HepG2 (cell line): ENCODE measurements at regions not wholly inside any gene's neighbourhood (a gene's known extent, or its start where the extent isn't known, plus 50 kb on each side); places are given as distances from the start of the nearest gene placed in this dataset.

Source experiments
- ATAC-seq: fragments of 200-7000 bp; cut with Tn5 transposase; 3 replicates; pipeline ENCODE4 v1.9.1; 2020; ENCODE audit warnings: mild to moderate bottlenecking, moderate library complexity
- BruUV-seq: library from RNA; stranded (reverse); fragments of 400-500 nt; replicated peaks from 2 replicates; lab custom pipeline; 2021; lab: Mats Ljungman, UMichigan
- CTCF ChIA-PET: fragments of 300-600 bp; formaldehyde crosslinking; extraction: SDS; loops from one replicate; lab custom pipeline; 2021; ENCODE audit warnings: low total read pairs, inconsistent platforms, low intra/inter-chr PET ratio; lab: Yijun Ruan, JAX
- POLR2A ChIA-PET: fragments of 350-600 bp; sonication (Branson Sonifier 250); formaldehyde crosslinking; loops from one replicate; lab custom pipeline; 2020; ENCODE audit warnings: antibody characterized with exemption, inconsistent platforms; lab: Yijun Ruan, JAX
- DNase-seq: peaks from one replicate; pipeline ENCODE4 v3.0.0-alpha.2; 2015; ENCODE audit warnings: low spot score
- FAIRE-seq: peaks from 3 replicates; lab custom pipeline; 2011; peaks lifted over from hg19 to GRCh38; lab: Jason Lieb, UNC
- H2AFZ ChIP-seq: one replicate; pipeline ENCODE4 v1.6.1; 2011; ENCODE audit warnings: low read length, inconsistent platforms
- H3K27ac ChIP-seq: fragments of 300-600 bp; 3 replicates; pipeline ENCODE4 v1.8.0; 2011; ENCODE audit warnings: mixed run types, mild to moderate bottlenecking, mixed read lengths, low read length, inconsistent platforms; ENCODE audit not compliant: insufficient read depth; ENCODE audit errors: extremely low read length
- H3K27me3 ChIP-seq, 2 experiments: fragments of 200-600 bp in 1 of 2; 2 replicates in 1 of 2; 3 replicates in 1 of 2; pipeline versions ENCODE4 v1.6.0 to v1.8.0; 2011; ENCODE audit warnings: low read length in 2 of 2, mild to moderate bottlenecking in 2 of 2, moderate library complexity in 2 of 2, inconsistent platforms in 1 of 2; ENCODE audit not compliant: insufficient read depth in 2 of 2, control insufficient read depth in 1 of 2
- H3K36me3 ChIP-seq, 2 experiments: fragments of 200-600 bp in 1 of 2; replicated peaks in 1 of 2; 2 replicates in 1 of 2; 3 replicates in 1 of 2; pipeline versions ENCODE4 v1.5.1 to v1.8.0; 2011; ENCODE audit warnings: low read length in 2 of 2, inconsistent platforms in 1 of 2; ENCODE audit not compliant: insufficient read depth in 2 of 2, control insufficient read depth in 1 of 2
- H3K4me1 ChIP-seq: 2 replicates; pipeline ENCODE4 v1.5.1; 2012; ENCODE audit warnings: low read length, inconsistent platforms; ENCODE audit not compliant: insufficient read depth
- H3K4me2 ChIP-seq: 2 replicates; pipeline ENCODE4 v1.6.0; 2011; ENCODE audit warnings: low read depth, low read length, inconsistent platforms
- H3K4me3 ChIP-seq, 3 experiments: fragments of 200-600 bp in 1 of 3; sonication (generic), shearing (Covaris generic) in 1 of 3; replicated peaks in 1 of 3; 2 replicates each; pipeline ENCODE4 v1.5.1; 2011 to 2016; ENCODE audit warnings: low read length in 3 of 3, inconsistent platforms in 2 of 3, low read depth in 2 of 3, mild to moderate bottlenecking in 2 of 3, control low read depth in 1 of 3, mixed read lengths in 1 of 3; ENCODE audit not compliant: insufficient read depth in 1 of 3
- H3K79me2 ChIP-seq: one replicate; pipeline ENCODE4 v1.6.1; 2011; ENCODE audit warnings: low read length, inconsistent platforms; ENCODE audit not compliant: insufficient read depth
- H3K9ac ChIP-seq: 2 replicates; pipeline ENCODE4 v1.6.0; 2011; ENCODE audit warnings: mild to moderate bottlenecking, low read depth, low read length, inconsistent platforms; ENCODE audit not compliant: insufficient read depth
- H3K9me3 ChIP-seq: 2 replicates; pipeline ENCODE4 v1.5.1; 2012; ENCODE audit warnings: mild to moderate bottlenecking, low read length
- H4K20me1 ChIP-seq: 2 replicates; pipeline ENCODE4 v1.6.0; 2011; ENCODE audit warnings: inconsistent platforms, mild to moderate bottlenecking, low read length, moderate library complexity; ENCODE audit not compliant: insufficient read depth
- BORCS8-MEF2B ChIP-seq: sonication (generic); formaldehyde crosslinking; IDR thresholded peaks from 2 replicates; pipeline ENCODE4 v1.8.0; 2022; ENCODE audit warnings: mild to moderate bottlenecking, missing genetic modification reagents
- FIP1L1 ChIP-seq: fragments of 200-400 bp; formaldehyde crosslinking; IDR thresholded peaks from 2 replicates; pipeline ENCODE4 v1.6.1; 2018; ENCODE audit warnings: low read depth, mild to moderate bottlenecking, low read length, moderate library complexity, borderline replicate concordance; ENCODE audit not compliant: insufficient read depth
- HHEX ChIP-seq: IDR thresholded peaks from 2 replicates; pipeline ENCODE4 v1.6.1; 2016; ENCODE audit warnings: control low read depth
- KDM5B ChIP-seq: sonication (generic); formaldehyde crosslinking; IDR thresholded peaks from 2 replicates; pipeline ENCODE4 v1.4.0; 2020; ENCODE audit warnings: missing genetic modification reagents, mild to moderate bottlenecking, borderline replicate concordance
- LBX2 ChIP-seq: sonication (generic); formaldehyde crosslinking; IDR thresholded peaks from 2 replicates; pipeline ENCODE4 v1.5.0; 2020; ENCODE audit warnings: missing genetic modification reagents, mild to moderate bottlenecking, borderline replicate concordance
- LRRFIP1 ChIP-seq: sonication (generic); formaldehyde crosslinking; conservative IDR thresholded peaks from 2 replicates; pipeline ENCODE4 v1.4.0; 2020; ENCODE audit warnings: missing genetic modification reagents
- POGK ChIP-seq: sonication (generic); formaldehyde crosslinking; conservative IDR thresholded peaks from 2 replicates; pipeline ENCODE4 v1.8.0; 2022; ENCODE audit warnings: mild to moderate bottlenecking, moderate library complexity, missing genetic modification reagents
- SMAD1 ChIP-seq: sonication (generic); formaldehyde crosslinking; IDR thresholded peaks from 2 replicates; pipeline ENCODE4 v1.4.0; 2020; ENCODE audit warnings: missing genetic modification reagents, low read depth, mild to moderate bottlenecking, borderline replicate concordance
- TAF1 ChIP-seq: sonication (generic); formaldehyde crosslinking; IDR thresholded peaks from 2 replicates; pipeline ENCODE4 v1.4.0; 2020; ENCODE audit warnings: missing genetic modification reagents
- ZNF747 ChIP-seq: sonication (generic); formaldehyde crosslinking; IDR thresholded peaks from 2 replicates; pipeline ENCODE4 v1.8.1; 2023; ENCODE audit warnings: missing genetic modification reagents, mild to moderate bottlenecking, borderline replicate concordance
- WGBS: methylation state at CpG from one replicate; pipeline ENCODE4 v1.1.6; 2017; ENCODE audit warnings: low lambda C conversion rate; 5-methylcytosine and 5-hydroxymethylcytosine counted together
- in situ Hi-C: cut with HindIII; loops from 2 replicates; pipeline ENCODE4 v1.10.0; 2017; ENCODE audit warnings: low pct_unique_long_range_greater_than_20kb; ENCODE audit not compliant: extremely low pct_ligation_motif_present
- intact Hi-C: fragments of 100-400 bp; cut with micrococcal nuclease; formaldehyde crosslinking; loops from one replicate; pipeline ENCODE4 v1.10.0; 2022; ENCODE audit not compliant: unreplicated experiment
- TF ChIP-seq, protein P1 (sequence below): sonication (generic); formaldehyde crosslinking; conservative IDR thresholded peaks from 2 replicates; pipeline ENCODE4 v1.8.1; 2023; ENCODE audit warnings: missing genetic modification reagents
- TF ChIP-seq, protein P2 (sequence below): fragments of 450-650 bp; IDR thresholded peaks from 2 replicates; pipeline ENCODE4 v1.6.1; 2016
- TF ChIP-seq, protein P3 (sequence below): sonication (generic); formaldehyde crosslinking; IDR thresholded peaks from 2 replicates; pipeline ENCODE4 v1.5.1; 2020; ENCODE audit warnings: missing genetic modification reagents, mild to moderate bottlenecking, borderline replicate concordance

- no TSS peak for BruUV-seq
- FAIRE-seq (no peak), DNase-seq (no peak), ATAC-seq (no peak)
- ChIA-PET CTCF (no interaction called here), POLR2A (no interaction called here)
- Histone ChIP-seq H4K20me1 (no peaks in the 10 kb centered on the region), H3K27me3 (no peaks in the 10 kb centered on the region; a peak in 1 of 5 replicates), H3K9me3 (no peaks in the 10 kb centered on the region), H3K9ac (no peak overlapping the region), H3K27ac (no peak overlapping the region), H3K4me2 (no peak overlapping the region), H3K79me2 (no peaks in the 10 kb centered on the region), H3K4me3 (no peak overlapping the region), H2AFZ (no peak overlapping the region), H3K36me3 (no peaks in the 10 kb centered on the region), H3K4me1 (no peaks in the 10 kb centered on the region)
- intact Hi-C loops (no loop called here), in situ Hi-C loops (no loop called here)
- 0% methylated on average over 1 of the region's 1 CpG for WGBS
- TF ChIP-seq ZNF747, result no peak
- TF ChIP-seq KDM5B, result no peak
- TF ChIP-seq FIP1L1, result no peak
- TF ChIP-seq, protein P1, sequence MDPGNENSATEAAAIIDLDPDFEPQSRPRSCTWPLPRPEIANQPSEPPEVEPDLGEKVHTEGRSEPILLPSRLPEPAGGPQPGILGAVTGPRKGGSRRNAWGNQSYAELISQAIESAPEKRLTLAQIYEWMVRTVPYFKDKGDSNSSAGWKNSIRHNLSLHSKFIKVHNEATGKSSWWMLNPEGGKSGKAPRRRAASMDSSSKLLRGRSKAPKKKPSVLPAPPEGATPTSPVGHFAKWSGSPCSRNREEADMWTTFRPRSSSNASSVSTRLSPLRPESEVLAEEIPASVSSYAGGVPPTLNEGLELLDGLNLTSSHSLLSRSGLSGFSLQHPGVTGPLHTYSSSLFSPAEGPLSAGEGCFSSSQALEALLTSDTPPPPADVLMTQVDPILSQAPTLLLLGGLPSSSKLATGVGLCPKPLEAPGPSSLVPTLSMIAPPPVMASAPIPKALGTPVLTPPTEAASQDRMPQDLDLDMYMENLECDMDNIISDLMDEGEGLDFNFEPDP (CRISPR knock-in tag), result no peak
- TF ChIP-seq, protein P2, sequence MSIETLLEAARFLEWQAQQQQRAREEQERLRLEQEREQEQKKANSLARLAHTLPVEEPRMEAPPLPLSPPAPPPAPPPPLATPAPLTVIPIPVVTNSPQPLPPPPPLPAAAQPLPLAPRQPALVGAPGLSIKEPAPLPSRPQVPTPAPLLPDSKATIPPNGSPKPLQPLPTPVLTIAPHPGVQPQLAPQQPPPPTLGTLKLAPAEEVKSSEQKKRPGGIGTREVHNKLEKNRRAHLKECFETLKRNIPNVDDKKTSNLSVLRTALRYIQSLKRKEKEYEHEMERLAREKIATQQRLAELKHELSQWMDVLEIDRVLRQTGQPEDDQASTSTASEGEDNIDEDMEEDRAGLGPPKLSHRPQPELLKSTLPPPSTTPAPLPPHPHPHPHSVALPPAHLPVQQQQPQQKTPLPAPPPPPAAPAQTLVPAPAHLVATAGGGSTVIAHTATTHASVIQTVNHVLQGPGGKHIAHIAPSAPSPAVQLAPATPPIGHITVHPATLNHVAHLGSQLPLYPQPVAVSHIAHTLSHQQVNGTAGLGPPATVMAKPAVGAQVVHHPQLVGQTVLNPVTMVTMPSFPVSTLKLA, result no peak
- TF ChIP-seq, protein P3, sequence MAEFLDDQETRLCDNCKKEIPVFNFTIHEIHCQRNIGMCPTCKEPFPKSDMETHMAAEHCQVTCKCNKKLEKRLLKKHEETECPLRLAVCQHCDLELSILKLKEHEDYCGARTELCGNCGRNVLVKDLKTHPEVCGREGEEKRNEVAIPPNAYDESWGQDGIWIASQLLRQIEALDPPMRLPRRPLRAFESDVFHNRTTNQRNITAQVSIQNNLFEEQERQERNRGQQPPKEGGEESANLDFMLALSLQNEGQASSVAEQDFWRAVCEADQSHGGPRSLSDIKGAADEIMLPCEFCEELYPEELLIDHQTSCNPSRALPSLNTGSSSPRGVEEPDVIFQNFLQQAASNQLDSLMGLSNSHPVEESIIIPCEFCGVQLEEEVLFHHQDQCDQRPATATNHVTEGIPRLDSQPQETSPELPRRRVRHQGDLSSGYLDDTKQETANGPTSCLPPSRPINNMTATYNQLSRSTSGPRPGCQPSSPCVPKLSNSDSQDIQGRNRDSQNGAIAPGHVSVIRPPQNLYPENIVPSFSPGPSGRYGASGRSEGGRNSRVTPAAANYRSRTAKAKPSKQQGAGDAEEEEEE (CRISPR knock-in tag), result no peak
- TF ChIP-seq SMAD1 (CRISPR knock-in tag), result no peak
- TF ChIP-seq BORCS8-MEF2B, result no peak
- no peak for TF ChIP-seq LRRFIP1 (CRISPR knock-in tag)
- TF ChIP-seq TAF1, result no peak
- no peak for TF ChIP-seq HHEX (CRISPR knock-in tag)
- no peak for TF ChIP-seq POGK (CRISPR knock-in tag)
- TF ChIP-seq LBX2 (CRISPR knock-in tag), result no peak
These were observed 187.3 kb upstream of the FAM241A start for GRCh38 chr4:111957997-111958396.
